ENCODE measurements at regions not wholly inside any gene's neighbourhood (a gene's known extent, or its start where the extent isn't known, plus 50 kb on each side); places are given as distances from the start of the nearest gene placed in this dataset.
A peak's percentile ranks its signal among the peaks of the same experiment; 100 is the strongest.
"Not testable (repeated sequence)": the region's sequence is repeated elsewhere in the genome, so short reads cannot be mapped to it uniquely, and the experiment has no call there.

- ATAC-seq = no peak
These were observed 100.1 kb upstream of the ATXN3L start for GRCh38 chrX:13419918-13420317.

DNA sequence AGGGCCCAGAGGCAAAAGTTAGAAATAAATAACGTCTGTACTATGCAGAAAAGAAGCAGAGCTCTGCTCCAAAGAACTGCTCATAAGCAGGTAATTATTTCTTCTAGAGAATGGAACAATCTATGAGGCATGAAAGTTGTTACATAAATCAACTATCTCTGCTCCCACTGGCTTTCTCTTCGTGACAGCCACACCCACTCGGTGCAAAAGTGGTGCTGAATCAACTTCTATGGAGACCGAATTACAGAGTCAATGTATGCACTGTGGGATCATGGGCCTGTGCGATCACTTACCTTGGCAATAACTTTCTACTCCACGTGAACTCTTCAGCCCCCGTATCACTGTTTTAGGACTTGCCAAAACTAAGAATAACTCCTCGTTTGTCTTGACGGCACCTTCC is 99.4 kb upstream of the ATXN3L start:
- ATAC-seq = no peak

GRCh38 chrX:13418126-13419097 is 98.6 kb upstream of the ATXN3L start:
- no peak for ATAC-seq

DNA sequence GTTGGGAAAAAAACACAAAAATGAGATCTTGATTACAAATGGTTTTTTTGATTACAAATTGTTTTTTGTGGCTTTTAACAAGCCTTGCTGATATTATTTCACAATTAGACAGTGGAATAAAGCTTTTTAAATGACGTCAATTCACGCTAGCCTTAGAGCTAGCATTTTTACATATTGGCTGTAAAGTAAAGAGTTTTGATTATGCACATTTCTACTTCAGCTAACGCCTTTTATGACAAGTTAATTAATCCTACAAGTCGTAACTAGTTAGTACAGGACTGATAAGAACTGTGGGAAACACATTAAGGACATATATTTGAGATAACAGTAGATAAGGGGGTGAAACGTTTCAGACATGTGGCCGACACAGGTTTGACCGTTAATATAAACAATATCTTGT is 95.7 kb upstream of the ATXN3L start:
- no peak for ATAC-seq

GRCh38 chrX:13414006-13414647 is 94.3 kb upstream of the ATXN3L start:
- no peak for ATAC-seq

- no peak for ATAC-seq
These were observed 92.4 kb upstream of the ATXN3L start for GRCh38 chrX:13412208-13412600.

- no peak for ATAC-seq
These were observed 91.8 kb upstream of the ATXN3L start for GRCh38 chrX:13411496-13412207.

DNA sequence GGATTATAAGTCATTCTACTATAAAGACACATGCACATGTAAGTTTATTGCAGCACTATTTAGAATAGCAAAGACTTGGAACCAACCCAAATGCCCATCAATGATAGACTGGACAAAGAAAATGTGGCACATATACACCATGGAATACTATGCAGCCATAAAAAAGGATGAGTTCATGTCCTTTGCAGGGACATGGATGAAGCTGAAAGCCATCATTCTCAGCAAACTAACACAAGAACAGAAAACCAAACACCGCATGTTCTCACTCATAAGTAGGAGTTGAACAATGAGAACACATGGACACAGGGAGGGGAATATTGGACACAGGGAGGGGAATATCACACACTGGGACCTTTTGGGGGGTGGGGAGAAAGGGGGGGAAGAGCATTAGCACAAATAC is 88.7 kb upstream of the ATXN3L start:
- ATAC-seq = not testable (repeated sequence)

GRCh38 chrX:13404777-13405176 is 84.9 kb upstream of the ATXN3L start:
- not testable (repeated sequence) for ATAC-seq

DNA sequence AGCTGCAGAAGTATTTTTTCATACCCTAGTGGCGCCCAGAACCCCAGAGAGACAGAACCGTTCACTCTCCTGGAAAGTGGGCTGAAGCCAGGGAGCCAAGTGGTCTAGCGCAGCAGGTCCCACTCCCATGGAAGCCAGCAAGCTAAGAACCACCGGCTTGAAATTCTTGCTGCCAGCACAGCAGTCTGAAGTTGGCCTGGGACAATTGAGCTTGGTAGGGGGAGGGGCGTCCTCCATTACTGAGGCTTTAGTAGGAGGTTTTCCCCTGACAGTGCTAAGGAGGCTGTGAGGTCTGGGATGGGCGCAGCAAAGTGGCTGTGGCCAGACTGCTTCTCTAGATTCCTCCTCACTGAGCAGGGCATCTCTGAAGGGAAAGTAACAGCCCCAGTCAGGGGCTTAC is 84.5 kb upstream of the ATXN3L start:
- no peak for ATAC-seq

DNA sequence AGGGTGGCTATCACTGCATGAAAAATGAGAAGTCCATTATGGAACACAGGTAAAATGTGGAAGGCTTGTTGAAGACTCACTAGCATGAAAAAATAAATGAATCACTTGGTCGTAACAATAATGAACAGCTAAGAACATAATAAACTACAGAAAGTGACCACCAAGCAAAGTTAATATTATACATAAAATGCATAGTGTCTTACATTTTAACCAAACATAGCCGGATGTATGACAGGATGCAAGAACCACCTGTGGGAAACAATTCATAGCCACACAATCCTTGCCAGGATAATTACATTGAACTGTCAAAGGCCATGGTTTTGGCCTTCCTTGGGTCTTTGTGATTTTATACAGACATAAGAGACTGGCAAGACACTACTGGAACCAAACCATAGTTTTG is 81.9 kb upstream of the ATXN3L start:
- no peak for ATAC-seq

GRCh38 chrX:13398839-13399238 is 79.0 kb upstream of the ATXN3L start:
- ATAC-seq = no peak

GRCh38 chrX:13397878-13398818 is 78.3 kb upstream of the ATXN3L start:
- ATAC-seq = peak in 1 of 2 donors; percentile 51

- ATAC-seq = no peak
These were observed 77.1 kb upstream of the ATXN3L start for GRCh38 chrX:13396924-13397323.

GRCh38 chrX:13389501-13389900 is 69.6 kb upstream of the ATXN3L start:
- ATAC-seq = no peak

- ATAC-seq = peak; percentile 83 to 94
These were observed 68.0 kb upstream of the ATXN3L start for GRCh38 chrX:13387666-13388494.

GRCh38 chrX:13386636-13387035 is 66.8 kb upstream of the ATXN3L start:
- ATAC-seq = no peak

DNA sequence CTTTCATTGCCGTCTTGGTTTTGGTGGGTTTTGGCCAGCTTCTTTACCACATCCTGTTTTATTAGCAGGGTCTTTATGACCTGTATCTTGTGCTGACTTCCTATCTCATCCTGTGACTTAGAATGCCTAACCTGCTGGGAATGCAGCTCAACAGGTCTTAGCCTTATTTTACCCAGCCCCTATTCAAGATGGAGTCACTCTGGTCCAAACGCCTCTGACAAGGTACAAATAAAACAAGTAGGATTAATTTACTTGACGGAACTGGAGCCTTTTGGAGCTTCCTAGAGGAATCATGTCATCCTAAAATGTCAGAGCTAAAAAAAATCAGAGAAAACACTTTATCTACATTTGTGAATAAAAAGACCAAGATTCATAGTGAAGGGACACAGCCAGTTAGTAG is 66.2 kb upstream of the ATXN3L start:
- ATAC-seq = no peak

- no peak for ATAC-seq
These were observed 64.1 kb upstream of the ATXN3L start for GRCh38 chrX:13383907-13384306.

- ATAC-seq = no peak
These were observed 61.7 kb upstream of the ATXN3L start for GRCh38 chrX:13381514-13381913.

DNA sequence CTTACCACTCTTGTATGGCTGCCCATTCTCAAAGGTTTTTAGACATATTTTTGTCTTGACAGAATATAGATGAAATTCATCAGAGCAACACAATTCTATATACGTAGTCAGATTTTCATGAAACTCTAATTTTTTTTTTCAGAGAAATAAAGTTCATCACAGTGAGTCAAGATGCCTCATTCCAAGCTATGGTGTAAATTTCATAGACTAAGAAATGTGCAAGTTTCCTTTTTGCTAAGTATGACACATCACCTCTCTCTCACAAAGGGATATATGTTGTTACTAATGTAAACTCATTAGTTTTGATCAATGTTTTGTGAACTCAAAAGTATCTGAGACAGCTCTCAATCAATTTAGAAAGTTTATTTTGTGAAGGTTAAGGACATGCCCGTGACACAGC is 60.4 kb upstream of the ATXN3L start:
- peak; percentile 90 to 91 for ATAC-seq

All from activated CD4-positive, CD25-positive, alpha-beta regulatory T cell treated with anti-CD3 and anti-CD28 coated beads, Interleukin-2, amount 50 U/mL, for 24 hours (primary cell).